Colonic mucosa (tissue), 4 donors: ENCODE measurements at regions not wholly inside any gene's neighbourhood (a gene's known extent, or its start where the extent isn't known, plus 50 kb on each side); places are given as distances from the start of the nearest gene placed in this dataset.

Experiments
- DNase-seq: peaks from one replicate; pipeline ENCODE4 v3.0.0-alpha.2; 2020
- H3K27ac ChIP-seq: fragments of 200-600 bp; one replicate; pipeline ENCODE4 v1.8.0; 2021
- H3K27me3 ChIP-seq: fragments of 200-600 bp; one replicate; pipeline ENCODE4 v1.8.0; 2021
- H3K36me3 ChIP-seq: fragments of 200-600 bp; one replicate; pipeline ENCODE4 v1.8.0; 2021
- H3K4me1 ChIP-seq: fragments of 200-600 bp; one replicate; pipeline ENCODE4 v1.8.0; 2021; ENCODE audit warnings: mild to moderate bottlenecking
- H3K4me3 ChIP-seq: fragments of 200-600 bp; one replicate; pipeline ENCODE4 v1.8.0; 2021
- H3K9ac ChIP-seq, 2 donors: one replicate each; pipeline ENCODE4 v1.7.0; 2013; ENCODE audit warnings: control low read depth in 2 of 2, low read depth in 2 of 2, low read length in 2 of 2
- H3K9me3 ChIP-seq: fragments of 200-600 bp; one replicate; pipeline ENCODE4 v1.8.0; 2021
- CTCF ChIP-seq: fragments of 200-600 bp; IDR thresholded peaks from one replicate; pipeline ENCODE4 v1.8.0; 2022; ENCODE audit warnings: antibody characterized with exemption, mild to moderate bottlenecking
- intact Hi-C: fragments of 100-400 bp; cut with DNase I; formaldehyde crosslinking; loops from one replicate; pipeline ENCODE4 v1.14.1; 2022
- donor health status: healthy.
- donor health status: DM: no; HTN: no; CAD: no.
- donor health status: DM: no; HTN: no; CAD: no.

GRCh38 chr1:90486134-90486824 lies 230.8 kb downstream of the BARHL2 start:
- DNase-seq: no peak
- H3K9ac ChIP-seq: no peak overlapping the region

GRCh38 chr1:90480271-90480835 lies 236.7 kb downstream of the BARHL2 start:
- H3K9me3 ChIP-seq: no peaks in the 10 kb centered on the region
- no peak for TF ChIP-seq CTCF

More at GRCh38 chr1:90486134-90486824, 230.8 kb downstream of the BARHL2 start:
- H3K27me3 ChIP-seq: no peaks in the 10 kb centered on the region
- H3K9me3 ChIP-seq: no peaks in the 10 kb centered on the region
- no peaks in the 10 kb centered on the region for H3K4me1 ChIP-seq
- no peaks in the 10 kb centered on the region for H3K36me3 ChIP-seq
- no peak overlapping the region for H3K27ac ChIP-seq
- TF ChIP-seq CTCF: no peak
- intact Hi-C loops: no loop called here
- H3K4me3 ChIP-seq: no peak overlapping the region

GRCh38 chr1:90476994-90477393 lies 240.1 kb downstream of the BARHL2 start:
- intact Hi-C loops: no loop called here

More at GRCh38 chr1:90480271-90480835, 236.7 kb downstream of the BARHL2 start:
- no peak for DNase-seq
- Histone ChIP-seq H3K4me3 (no peak overlapping the region), H3K4me1 (no peaks in the 10 kb centered on the region), H3K36me3 (no peaks in the 10 kb centered on the region), H3K27me3 (no peaks in the 10 kb centered on the region), H3K27ac (no peak overlapping the region), H3K9ac (no peak overlapping the region)
- intact Hi-C loops: no loop called here

GRCh38 chr1:90476411-90476810 lies 240.7 kb downstream of the BARHL2 start:
- TF ChIP-seq CTCF: no peak
- DNase-seq: no peak
- intact Hi-C loops: no loop called here

More at GRCh38 chr1:90476994-90477393, 240.1 kb downstream of the BARHL2 start:
- Histone ChIP-seq H3K9ac (no peak overlapping the region), H3K9me3 (no peaks in the 10 kb centered on the region), H3K27me3 (no peaks in the 10 kb centered on the region), H3K4me3 (no peak overlapping the region), H3K27ac (no peak overlapping the region), H3K4me1 (no peaks in the 10 kb centered on the region), H3K36me3 (no peaks in the 10 kb centered on the region)
- DNase-seq: no peak
- no peak for TF ChIP-seq CTCF

GRCh38 chr1:90475631-90476030 lies 241.5 kb downstream of the BARHL2 start:
- TF ChIP-seq CTCF: no peak
- no peak overlapping the region for H3K27ac ChIP-seq
- no peak overlapping the region for H3K9ac ChIP-seq
- no peaks in the 10 kb centered on the region for H3K9me3 ChIP-seq
- H3K36me3 ChIP-seq: no peaks in the 10 kb centered on the region
- no peaks in the 10 kb centered on the region for H3K4me1 ChIP-seq
- intact Hi-C loops: no loop called here
- no peak overlapping the region for H3K4me3 ChIP-seq
- H3K27me3 ChIP-seq: no peaks in the 10 kb centered on the region
- DNase-seq: no peak

More at GRCh38 chr1:90476411-90476810, 240.7 kb downstream of the BARHL2 start:
- Histone ChIP-seq H3K36me3 (no peaks in the 10 kb centered on the region), H3K4me3 (no peak overlapping the region), H3K9ac (no peak overlapping the region), H3K27me3 (no peaks in the 10 kb centered on the region), H3K4me1 (no peaks in the 10 kb centered on the region), H3K9me3 (no peaks in the 10 kb centered on the region), H3K27ac (no peak overlapping the region)
